MM.1S (cell line): ENCODE measurements at regions not wholly inside any gene's neighbourhood (a gene's known extent, or its start where the extent isn't known, plus 50 kb on each side); places are given as distances from the start of the nearest gene placed in this dataset.

Source experiments
- CTCF ChIP-seq: fragments of 300-600 bp; sonication (generic); IDR thresholded peaks from 2 replicates; pipeline ENCODE4 v1.5.1; 2016; ENCODE audit warnings: antibody characterized with exemption, low read length, mixed read lengths
- EZH2 ChIP-seq: fragments of 300-600 bp; sonication (generic); optimal IDR thresholded peaks from 2 replicates; pipeline ENCODE3; 2017; ENCODE audit warnings: low read depth, mild to moderate bottlenecking, antibody characterized with exemption, low read length, mixed read lengths

- TF ChIP-seq CTCF (no peak), EZH2 (no peak)
Observed at GRCh38 chr4:94036964-94037363, 170.7 kb upstream of the SMARCAD1 start.
